ENCODE measurements at regions not wholly inside any gene's neighbourhood (a gene's known extent, or its start where the extent isn't known, plus 50 kb on each side); places are given as distances from the start of the nearest gene placed in this dataset.

GRCh38 chr20:12173347-12174012 lies 255.8 kb downstream of the BTBD3 start:
- Mint-ChIP-seq H3K9me3 (ENCODE audit: low read depth) (peaks cover 4% of the 10 kb centered on the region), H3K4me1 (ENCODE audit: low read depth) (peaks cover 5% of the 10 kb centered on the region), H3K4me3 (ENCODE audit: low read depth) (no peak overlapping the region), H3K27ac (no peak overlapping the region), H3K27me3 (no peaks in the 10 kb centered on the region), H3K36me3 (ENCODE audit: insufficient read depth) (no peaks in the 10 kb centered on the region)
- no peak for DNase-seq (ENCODE audit: low spot score, unreplicated experiment)
- TF ChIP-seq CTCF (IDR thresholded peaks at IDR 0.05; ENCODE audit: unreplicated experiment), result no peak

DNA sequence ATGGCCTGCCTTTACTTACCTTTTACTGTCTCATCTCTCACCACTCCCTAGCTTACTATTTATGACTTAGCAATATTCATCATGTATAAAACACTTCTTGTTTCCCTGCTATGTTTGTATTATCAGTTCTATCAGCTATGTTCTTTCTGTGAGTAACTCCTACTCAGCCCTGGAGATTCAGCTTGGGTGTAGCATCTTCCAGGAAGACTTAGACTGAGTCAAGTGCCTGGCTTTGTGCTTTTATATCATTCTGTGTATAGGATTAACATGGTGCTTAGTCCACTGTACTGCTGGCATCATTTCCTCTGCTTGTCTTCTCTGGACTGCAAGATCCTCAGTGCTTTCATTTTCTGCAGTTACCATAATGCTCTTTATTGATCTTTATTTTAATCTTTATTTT lies 257.8 kb downstream of the BTBD3 start:
- Mint-ChIP-seq H3K36me3 (ENCODE audit: insufficient read depth) (no peaks in the 10 kb centered on the region), H3K4me1 (ENCODE audit: low read depth) (peaks cover 5% of the 10 kb centered on the region), H3K9me3 (ENCODE audit: low read depth) (no peaks in the 10 kb centered on the region), H3K27ac (no peak overlapping the region), H3K27me3 (no peaks in the 10 kb centered on the region), H3K4me3 (ENCODE audit: low read depth) (no peak overlapping the region)
- DNase-seq (ENCODE audit: low spot score, unreplicated experiment), result no peak
- no peak for TF ChIP-seq CTCF (IDR thresholded peaks at IDR 0.05; ENCODE audit: unreplicated experiment)

DNA sequence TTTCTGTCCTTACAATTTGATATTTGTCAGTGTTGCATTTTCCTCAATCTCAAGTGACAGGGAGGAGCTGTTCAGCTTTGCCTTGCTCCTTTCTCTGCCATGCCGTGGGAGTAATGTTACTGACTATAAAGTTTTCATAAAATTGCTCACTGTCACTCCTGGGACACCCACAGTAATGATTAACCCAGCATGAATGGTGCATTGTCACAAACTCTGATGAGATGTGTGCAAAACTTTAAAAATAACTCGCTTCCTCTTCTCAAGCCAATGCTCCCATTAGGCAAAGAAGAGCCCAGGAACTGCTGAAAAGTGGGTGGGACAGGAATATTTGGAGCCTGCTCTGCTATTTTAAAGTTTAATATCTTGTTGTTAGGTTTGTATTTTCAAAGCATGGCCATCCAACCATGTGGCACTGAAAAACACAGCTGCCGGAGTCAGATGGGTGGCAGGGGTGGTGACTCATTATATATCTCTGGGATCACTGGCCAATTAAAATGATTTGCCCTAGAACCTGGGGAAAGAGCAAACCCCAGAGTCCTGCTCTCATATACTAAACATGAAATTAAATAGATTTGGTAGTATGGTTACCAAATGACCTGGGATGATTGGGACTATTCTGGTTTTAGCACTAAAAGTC lies 260.1 kb downstream of the BTBD3 start:
- no peak overlapping the region for H3K27ac Mint-ChIP-seq
- DNase-seq (ENCODE audit: low spot score, unreplicated experiment), result no peak
- TF ChIP-seq CTCF (IDR thresholded peaks at IDR 0.05; ENCODE audit: unreplicated experiment), result no peak
- no peaks in the 10 kb centered on the region for H3K9me3 Mint-ChIP-seq (ENCODE audit: low read depth)
- peaks cover 5% of the 10 kb centered on the region for H3K4me1 Mint-ChIP-seq (ENCODE audit: low read depth)
- H3K4me3 Mint-ChIP-seq (ENCODE audit: low read depth), result no peak overlapping the region
- H3K36me3 Mint-ChIP-seq (ENCODE audit: insufficient read depth), result no peaks in the 10 kb centered on the region
- no peaks in the 10 kb centered on the region for H3K27me3 Mint-ChIP-seq

GRCh38 chr20:12179692-12180091 lies 262.0 kb downstream of the BTBD3 start:
- Mint-ChIP-seq H3K4me1 (ENCODE audit: low read depth) (peaks cover 5% of the 10 kb centered on the region), H3K9me3 (ENCODE audit: low read depth) (no peaks in the 10 kb centered on the region), H3K4me3 (ENCODE audit: low read depth) (no peak overlapping the region), H3K27ac (no peak overlapping the region), H3K27me3 (no peaks in the 10 kb centered on the region), H3K36me3 (ENCODE audit: insufficient read depth) (no peaks in the 10 kb centered on the region)
- no peak for DNase-seq (ENCODE audit: low spot score, unreplicated experiment)
- no peak for TF ChIP-seq CTCF (IDR thresholded peaks at IDR 0.05; ENCODE audit: unreplicated experiment)

- Mint-ChIP-seq H3K4me3 (ENCODE audit: low read depth) (no peak overlapping the region), H3K27ac (no peak overlapping the region), H3K36me3 (ENCODE audit: insufficient read depth) (no peaks in the 10 kb centered on the region), H3K27me3 (no peaks in the 10 kb centered on the region), H3K9me3 (ENCODE audit: low read depth) (no peaks in the 10 kb centered on the region), H3K4me1 (ENCODE audit: low read depth) (peaks cover 5% of the 10 kb centered on the region)
- DNase-seq (ENCODE audit: low spot score, unreplicated experiment), result no peak
- TF ChIP-seq CTCF (IDR thresholded peaks at IDR 0.05; ENCODE audit: unreplicated experiment), result no peak
Measured at GRCh38 chr20:12180107-12180661, 262.5 kb downstream of the BTBD3 start.

Measured in progenitor cell of endocrine pancreas (in vitro differentiated cells).